Stimulated activated CD4-positive, alpha-beta T cell treated with anti-CD3 and anti-CD28 coated beads, Interleukin-1b, Interleukin-23, amount 100 ng/mL, for 48 hours (primary cell): ENCODE measurements at regions not wholly inside any gene's neighbourhood (a gene's known extent, or its start where the extent isn't known, plus 50 kb on each side); places are given as distances from the start of the nearest gene placed in this dataset.

Source experiments
- DNase-seq: peaks from one replicate; pipeline ENCODE4 v3.0.0-alpha.2; 2020

GRCh38 chr2:16716024-16716423 is 50.4 kb upstream of the CYRIA start:
- no peak for DNase-seq
